ENCODE measurements at regions not wholly inside any gene's neighbourhood (a gene's known extent, or its start where the extent isn't known, plus 50 kb on each side); places are given as distances from the start of the nearest gene placed in this dataset.

GRCh38 chr3:174408310-174408709 is 450.8 kb upstream of the NAALADL2 start:
- TF ChIP-seq RAD21 (IDR thresholded peaks at IDR 0.05 in 1 of 2, conservative IDR thresholded peaks at IDR 0.05 in 1 of 2; ENCODE audit: low read depth in 2 of 2, low read length in 2 of 2) (no peak), CTCF (IDR thresholded peaks at IDR 0.05; ENCODE audit: control extremely low read depth in 1 of 3, insufficient read depth in 1 of 3, low read depth in 1 of 3, low read length in 3 of 3) (no peak), EGR1 (IDR thresholded peaks at IDR 0.05; ENCODE audit: borderline replicate concordance, low read depth, low read length) (no peak), NRF1 (IDR thresholded peaks at IDR 0.05; ENCODE audit: low read depth, low read length) (no peak), EZH2 (IDR thresholded peaks at IDR 0.05; ENCODE audit: low read depth, low read length, severe bottlenecking) (no peak), SIX5 (IDR thresholded peaks at IDR 0.05; ENCODE audit: low read depth, low read length) (no peak), TEAD4 (IDR thresholded peaks at IDR 0.05; ENCODE audit: low read depth, low read length) (no peak), GABPA (IDR thresholded peaks at IDR 0.05; ENCODE audit: borderline replicate concordance, insufficient read depth, low read length) (no peak), BCL11A (IDR thresholded peaks at IDR 0.05; ENCODE audit: low read depth in 2 of 2, low read length in 2 of 2) (no peak), POLR2A (IDR thresholded peaks at IDR 0.05; ENCODE audit: control extremely low read depth in 1 of 2, low read depth in 2 of 2, low read length in 2 of 2) (no peak), SRF (IDR thresholded peaks at IDR 0.05; ENCODE audit: low read depth, low read length) (no peak), MAX (IDR thresholded peaks at IDR 0.05) (no peak), TBP (IDR thresholded peaks at IDR 0.05; ENCODE audit: low read depth, low read length) (no peak)
